ENCODE measurements at regions not wholly inside any gene's neighbourhood (a gene's known extent, or its start where the extent isn't known, plus 50 kb on each side); places are given as distances from the start of the nearest gene placed in this dataset.

GRCh38 chr15:95557226-95558046, 773.1 kb upstream of the NR2F2 start:
- Histone ChIP-seq H3K27me3 (ENCODE audit: insufficient read depth, poor library complexity, severe bottlenecking) (no peaks in the 10 kb centered on the region), H3K27ac (replicated peaks) (no peak overlapping the region), H3K4me3 (replicated peaks; ENCODE audit: insufficient read depth, low read length) (no peak overlapping the region)
- TF ChIP-seq CTCF (IDR thresholded peaks at IDR 0.05; ENCODE audit: insufficient read depth, low read length) (no peak), REST (IDR thresholded peaks at IDR 0.05; ENCODE audit: insufficient replicate concordance, low read depth) (no peak), POLR2AphosphoS5 (IDR thresholded peaks at IDR 0.05; ENCODE audit: low read depth) (no peak), SPI1 (IDR thresholded peaks at IDR 0.05; ENCODE audit: borderline replicate concordance, low read depth) (no peak), GABPA (IDR thresholded peaks at IDR 0.05; ENCODE audit: low read depth) (no peak)
- DNase-seq (ENCODE audit: low read depth in 1 of 2, low spot score in 1 of 2), result peak in 1 of 2 experiments; percentile 10

- no peak for TF ChIP-seq SPI1 (IDR thresholded peaks at IDR 0.05; ENCODE audit: borderline replicate concordance, low read depth)
- TF ChIP-seq CTCF (IDR thresholded peaks at IDR 0.05; ENCODE audit: insufficient read depth, low read length), result no peak
- TF ChIP-seq REST (IDR thresholded peaks at IDR 0.05; ENCODE audit: insufficient replicate concordance, low read depth), result no peak
- no peak for TF ChIP-seq GABPA (IDR thresholded peaks at IDR 0.05; ENCODE audit: low read depth)
- TF ChIP-seq POLR2AphosphoS5 (IDR thresholded peaks at IDR 0.05; ENCODE audit: low read depth), result no peak
- H3K27ac ChIP-seq (replicated peaks), result no peak overlapping the region
- H3K4me3 ChIP-seq (replicated peaks; ENCODE audit: insufficient read depth, low read length), result no peak overlapping the region
- H3K27me3 ChIP-seq (ENCODE audit: insufficient read depth, poor library complexity, severe bottlenecking), result no peaks in the 10 kb centered on the region
- DNase-seq (ENCODE audit: low read depth in 1 of 2, low spot score in 1 of 2), result no peak
These were observed 772.4 kb upstream of the NR2F2 start for GRCh38 chr15:95558131-95558530.

GRCh38 chr15:95558916-95559315, 771.6 kb upstream of the NR2F2 start:
- H3K4me3 ChIP-seq (replicated peaks; ENCODE audit: insufficient read depth, low read length), result no peak overlapping the region

More at GRCh38 chr15:95558916-95559315, 771.6 kb upstream of the NR2F2 start:
- Histone ChIP-seq H3K27me3 (ENCODE audit: insufficient read depth, poor library complexity, severe bottlenecking) (no peaks in the 10 kb centered on the region), H3K27ac (replicated peaks) (no peak overlapping the region)
- DNase-seq (ENCODE audit: low read depth in 1 of 2, low spot score in 1 of 2), result no peak
- no peak for TF ChIP-seq GABPA (IDR thresholded peaks at IDR 0.05; ENCODE audit: low read depth)
- no peak for TF ChIP-seq REST (IDR thresholded peaks at IDR 0.05; ENCODE audit: insufficient replicate concordance, low read depth)
- TF ChIP-seq CTCF (IDR thresholded peaks at IDR 0.05; ENCODE audit: insufficient read depth, low read length), result no peak
- no peak for TF ChIP-seq POLR2AphosphoS5 (IDR thresholded peaks at IDR 0.05; ENCODE audit: low read depth)
- no peak for TF ChIP-seq SPI1 (IDR thresholded peaks at IDR 0.05; ENCODE audit: borderline replicate concordance, low read depth)
